ENCODE measurements at regions not wholly inside any gene's neighbourhood (a gene's known extent, or its start where the extent isn't known, plus 50 kb on each side); places are given as distances from the start of the nearest gene placed in this dataset.

DNA sequence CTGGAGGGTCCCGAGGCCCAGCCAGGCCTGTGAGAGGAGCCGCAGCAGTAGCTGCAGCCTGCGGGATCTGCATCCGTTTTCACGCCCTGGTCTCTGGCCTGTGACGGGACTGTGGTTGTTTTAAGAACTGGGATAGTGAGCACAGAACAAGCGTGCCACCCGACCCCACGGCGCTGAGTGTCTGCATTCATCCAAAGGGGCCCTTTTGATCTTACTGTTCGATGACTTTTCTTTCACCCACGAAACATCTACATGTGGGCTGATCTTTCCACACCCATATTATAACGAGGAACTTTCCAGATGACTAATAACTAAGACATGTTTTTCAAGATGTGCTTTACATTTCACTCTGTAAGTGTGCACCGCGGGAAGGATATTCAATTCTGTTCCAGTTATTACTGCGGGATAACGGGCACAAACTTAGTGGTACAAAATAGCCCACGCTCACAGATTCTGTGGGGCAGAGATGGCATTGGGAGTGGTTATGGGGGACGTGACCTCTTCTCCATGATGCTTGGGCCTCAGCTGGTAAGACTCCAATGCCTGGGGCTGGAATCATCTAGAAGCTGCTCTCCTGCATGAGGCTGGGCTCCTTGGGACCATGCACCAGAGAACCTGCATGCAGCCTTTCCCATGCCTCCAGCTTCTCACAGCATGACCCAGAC lies 165.0 kb downstream of the SYK start:
- ChIA-PET POLR2A (interaction anchor here (0.9 to 2.5 kb wide), 6 partner anchors 19 to 458 kb away, joined by 3 to 15 read pairs (median 4); partner anchors contain the start of gene NFIL3), CTCF (interaction anchor here (0.5 to 1.2 kb wide), 3 partner anchors 33 to 531 kb away, joined by 3 to 4 read pairs (median 3); no protein-coding TSS in a partner anchor)
- H3K27ac Mint-ChIP-seq (ENCODE audit: low read depth, unreplicated experiment) = peak overlapping the region; percentile 84
- TF ChIP-seq, protein P1, sequence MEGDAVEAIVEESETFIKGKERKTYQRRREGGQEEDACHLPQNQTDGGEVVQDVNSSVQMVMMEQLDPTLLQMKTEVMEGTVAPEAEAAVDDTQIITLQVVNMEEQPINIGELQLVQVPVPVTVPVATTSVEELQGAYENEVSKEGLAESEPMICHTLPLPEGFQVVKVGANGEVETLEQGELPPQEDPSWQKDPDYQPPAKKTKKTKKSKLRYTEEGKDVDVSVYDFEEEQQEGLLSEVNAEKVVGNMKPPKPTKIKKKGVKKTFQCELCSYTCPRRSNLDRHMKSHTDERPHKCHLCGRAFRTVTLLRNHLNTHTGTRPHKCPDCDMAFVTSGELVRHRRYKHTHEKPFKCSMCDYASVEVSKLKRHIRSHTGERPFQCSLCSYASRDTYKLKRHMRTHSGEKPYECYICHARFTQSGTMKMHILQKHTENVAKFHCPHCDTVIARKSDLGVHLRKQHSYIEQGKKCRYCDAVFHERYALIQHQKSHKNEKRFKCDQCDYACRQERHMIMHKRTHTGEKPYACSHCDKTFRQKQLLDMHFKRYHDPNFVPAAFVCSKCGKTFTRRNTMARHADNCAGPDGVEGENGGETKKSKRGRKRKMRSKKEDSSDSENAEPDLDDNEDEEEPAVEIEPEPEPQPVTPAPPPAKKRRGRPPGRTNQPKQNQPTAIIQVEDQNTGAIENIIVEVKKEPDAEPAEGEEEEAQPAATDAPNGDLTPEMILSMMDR (IDR thresholded peaks at IDR 0.05; ENCODE audit: unreplicated experiment) = no peak
- peaks cover 41% of the 10 kb centered on the region for H3K4me1 Mint-ChIP-seq (ENCODE audit: insufficient read depth, unreplicated experiment)
- H3K4me3 Mint-ChIP-seq (ENCODE audit: unreplicated experiment) = no peak overlapping the region
- no peak for DNase-seq (ENCODE audit: unreplicated experiment)
- H3K36me3 Mint-ChIP-seq (ENCODE audit: insufficient read depth, unreplicated experiment) = no peaks in the 10 kb centered on the region
- no TSS peak for BruUV-seq (replicated peaks)
- intact Hi-C loops (cut with micrococcal nuclease) = no loop called here
- H3K9me3 Mint-ChIP-seq (ENCODE audit: unreplicated experiment) = no peaks in the 10 kb centered on the region
- no peaks in the 10 kb centered on the region for H3K27me3 Mint-ChIP-seq (ENCODE audit: insufficient read depth, unreplicated experiment)

- DNase-seq (ENCODE audit: unreplicated experiment) = no peak
- peaks cover 35% of the 10 kb centered on the region for H3K4me1 Mint-ChIP-seq (ENCODE audit: insufficient read depth, unreplicated experiment)
- ChIA-PET POLR2A (interaction anchor here (0.6 to 2.5 kb wide), 6 partner anchors 18 to 457 kb away, joined by 3 to 15 read pairs (median 4); partner anchors contain the start of gene NFIL3), CTCF (interaction anchor here (0.7 to 1.2 kb wide), 2 partner anchors 33 to 203 kb away, joined by 3 to 4 read pairs; no protein-coding TSS in a partner anchor)
- H3K36me3 Mint-ChIP-seq (ENCODE audit: insufficient read depth, unreplicated experiment) = no peaks in the 10 kb centered on the region
- TF ChIP-seq, protein P1 (IDR thresholded peaks at IDR 0.05; ENCODE audit: unreplicated experiment) = no peak
- intact Hi-C loops (cut with micrococcal nuclease) = no loop called here
- H3K27me3 Mint-ChIP-seq (ENCODE audit: insufficient read depth, unreplicated experiment) = no peaks in the 10 kb centered on the region
- H3K4me3 Mint-ChIP-seq (ENCODE audit: unreplicated experiment) = no peak overlapping the region
- no peaks in the 10 kb centered on the region for H3K9me3 Mint-ChIP-seq (ENCODE audit: unreplicated experiment)
- H3K27ac Mint-ChIP-seq (ENCODE audit: low read depth, unreplicated experiment) = peak overlapping the region; percentile 84
- no TSS peak for BruUV-seq (replicated peaks)
These were observed 165.5 kb downstream of the SYK start for GRCh38 chr9:90967145-90967538.

- Mint-ChIP-seq H3K27ac (ENCODE audit: low read depth, unreplicated experiment) (no peak overlapping the region), H3K27me3 (ENCODE audit: insufficient read depth, unreplicated experiment) (no peaks in the 10 kb centered on the region), H3K9me3 (ENCODE audit: unreplicated experiment) (no peaks in the 10 kb centered on the region), H3K36me3 (ENCODE audit: insufficient read depth, unreplicated experiment) (no peaks in the 10 kb centered on the region), H3K4me3 (ENCODE audit: unreplicated experiment) (no peak overlapping the region), H3K4me1 (ENCODE audit: insufficient read depth, unreplicated experiment) (peaks cover 39% of the 10 kb centered on the region)
- CTCF ChIA-PET = interaction anchor here (0.7 to 0.9 kb wide), 4 partner anchors 16 to 232 kb away, joined by 3 to 5 read pairs (median 4); no protein-coding TSS in a partner anchor
- DNase-seq (ENCODE audit: unreplicated experiment) = no peak
- POLR2A ChIA-PET = interaction anchor here (0.7 to 3.2 kb wide), 9 partner anchors 8 to 460 kb away, joined by 3 to 23 read pairs (median 8); no protein-coding TSS in a partner anchor
- intact Hi-C loops (cut with micrococcal nuclease) = no loop called here
- TF ChIP-seq, protein P1 (IDR thresholded peaks at IDR 0.05; ENCODE audit: unreplicated experiment) = no peak
- no TSS peak for BruUV-seq (replicated peaks)
These were observed 167.5 kb downstream of the SYK start for GRCh38 chr9:90969021-90969675.

DNA sequence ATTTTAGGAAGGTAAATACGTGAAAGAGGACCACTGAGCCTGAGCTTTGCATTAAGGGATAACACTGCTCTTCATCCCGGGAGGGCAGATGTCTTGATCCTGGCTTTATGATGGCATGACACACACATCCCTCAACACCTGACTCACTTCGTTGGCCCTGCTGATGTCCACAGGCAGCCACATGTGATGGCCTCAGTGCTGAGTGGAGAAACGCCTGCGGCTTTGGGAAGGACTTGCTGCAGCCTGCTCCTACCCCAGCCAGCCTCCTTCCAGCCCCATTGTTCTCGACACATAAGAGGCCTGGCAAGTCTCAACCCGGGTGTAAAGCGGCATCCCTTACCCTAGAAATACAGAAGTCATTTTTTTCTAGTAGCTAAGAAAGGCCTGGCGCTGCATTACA lies 169.0 kb downstream of the SYK start:
- intact Hi-C loops (cut with micrococcal nuclease) = loop anchor here (5.0 kb wide), 1 partner anchor 53 kb away; no protein-coding TSS in a partner anchor
- peak; percentile 96 for DNase-seq (ENCODE audit: unreplicated experiment)
- peaks cover 43% of the 10 kb centered on the region for H3K4me1 Mint-ChIP-seq (ENCODE audit: insufficient read depth, unreplicated experiment)

More for the DNA sequence above, 169.0 kb downstream of the SYK start:
- no peak overlapping the region for H3K4me3 Mint-ChIP-seq (ENCODE audit: unreplicated experiment)
- POLR2A ChIA-PET = interaction anchor here (0.7 to 5.6 kb wide), 19 partner anchors 10 to 462 kb away, joined by 3 to 29 read pairs (median 5); partner anchors contain the start of gene NFIL3
- BruUV-seq (replicated peaks) = no TSS peak
- TF ChIP-seq, protein P1 (IDR thresholded peaks at IDR 0.05; ENCODE audit: unreplicated experiment) = no peak
- no peaks in the 10 kb centered on the region for H3K36me3 Mint-ChIP-seq (ENCODE audit: insufficient read depth, unreplicated experiment)
- H3K9me3 Mint-ChIP-seq (ENCODE audit: unreplicated experiment) = no peaks in the 10 kb centered on the region
- CTCF ChIA-PET = interaction anchor here (0.6 to 1.3 kb wide), 8 partner anchors 9 to 455 kb away, joined by 3 to 5 read pairs (median 3); no protein-coding TSS in a partner anchor
- H3K27me3 Mint-ChIP-seq (ENCODE audit: insufficient read depth, unreplicated experiment) = no peaks in the 10 kb centered on the region
- peak overlapping the region; percentile 76 for H3K27ac Mint-ChIP-seq (ENCODE audit: low read depth, unreplicated experiment)

All from MCF 10A (cell line).